Keratinocyte (primary cell): ENCODE measurements at regions not wholly inside any gene's neighbourhood (a gene's known extent, or its start where the extent isn't known, plus 50 kb on each side); places are given as distances from the start of the nearest gene placed in this dataset.

ENCODE experiments used
- EZH2 ChIP-seq: IDR thresholded peaks from one replicate; pipeline ENCODE4 v1.6.1; 2012; ENCODE audit warnings: inconsistent platforms, mild to moderate bottlenecking, low read length, moderate library complexity
- TF ChIP-seq, protein P1 (sequence below), 3 experiments: IDR thresholded peaks in 1 of 3; conservative IDR thresholded peaks in 1 of 3; optimal IDR thresholded peaks in 1 of 3; 2 replicates in 2 of 3; 3 replicates in 1 of 3; pipeline versions ENCODE3 to v1.5.1; 2011; ENCODE audit warnings: low read length in 3 of 3, mild to moderate bottlenecking in 3 of 3, moderate library complexity in 2 of 3, control low read depth in 1 of 3, inconsistent platforms in 1 of 3; ENCODE audit not compliant: insufficient read depth in 2 of 3; ENCODE audit errors: extremely low read depth in 1 of 3

- TF ChIP-seq, protein P1, sequence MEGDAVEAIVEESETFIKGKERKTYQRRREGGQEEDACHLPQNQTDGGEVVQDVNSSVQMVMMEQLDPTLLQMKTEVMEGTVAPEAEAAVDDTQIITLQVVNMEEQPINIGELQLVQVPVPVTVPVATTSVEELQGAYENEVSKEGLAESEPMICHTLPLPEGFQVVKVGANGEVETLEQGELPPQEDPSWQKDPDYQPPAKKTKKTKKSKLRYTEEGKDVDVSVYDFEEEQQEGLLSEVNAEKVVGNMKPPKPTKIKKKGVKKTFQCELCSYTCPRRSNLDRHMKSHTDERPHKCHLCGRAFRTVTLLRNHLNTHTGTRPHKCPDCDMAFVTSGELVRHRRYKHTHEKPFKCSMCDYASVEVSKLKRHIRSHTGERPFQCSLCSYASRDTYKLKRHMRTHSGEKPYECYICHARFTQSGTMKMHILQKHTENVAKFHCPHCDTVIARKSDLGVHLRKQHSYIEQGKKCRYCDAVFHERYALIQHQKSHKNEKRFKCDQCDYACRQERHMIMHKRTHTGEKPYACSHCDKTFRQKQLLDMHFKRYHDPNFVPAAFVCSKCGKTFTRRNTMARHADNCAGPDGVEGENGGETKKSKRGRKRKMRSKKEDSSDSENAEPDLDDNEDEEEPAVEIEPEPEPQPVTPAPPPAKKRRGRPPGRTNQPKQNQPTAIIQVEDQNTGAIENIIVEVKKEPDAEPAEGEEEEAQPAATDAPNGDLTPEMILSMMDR (optimal IDR thresholded peaks at IDR 0.05 in 1 of 3, IDR thresholded peaks at IDR 0.05 in 1 of 3, conservative IDR thresholded peaks at IDR 0.05 in 1 of 3; ENCODE audit: extremely low read depth in 1 of 3, insufficient read depth in 2 of 3, low read length in 3 of 3), result no peak
- TF ChIP-seq EZH2, result no peak
Measured at GRCh38 chr3:177693616-177694264, 496.5 kb upstream of the TBL1XR1 start.
